ENCODE measurements at regions not wholly inside any gene's neighbourhood (a gene's known extent, or its start where the extent isn't known, plus 50 kb on each side); places are given as distances from the start of the nearest gene placed in this dataset.
"Not testable (repeated sequence)": the region's sequence is repeated elsewhere in the genome, so short reads cannot be mapped to it uniquely, and the experiment has no call there.

GRCh38 chr11:69869311-69869939, 50.2 kb upstream of the FGF3 start:
- ChIA-PET POLR2A (no interaction called here), CTCF (no interaction called here)
- Mint-ChIP-seq H3K4me3 (no peak overlapping the region), H3K9me3 (ENCODE audit: insufficient read depth) (no peaks in the 10 kb centered on the region), H3K36me3 (ENCODE audit: low read depth) (no peaks in the 10 kb centered on the region), H3K27me3 (ENCODE audit: low read depth) (peaks cover 3% of the 10 kb centered on the region), H3K27ac (no peak overlapping the region), H3K4me1 (ENCODE audit: low read depth) (no peaks in the 10 kb centered on the region)
- ATAC-seq (no peak), DNase-seq (no peak)

- DNase-seq (no peak), ATAC-seq (no peak)
- H3K27ac Mint-ChIP-seq = no peak overlapping the region
- H3K27me3 Mint-ChIP-seq (ENCODE audit: low read depth) = peaks cover 3% of the 10 kb centered on the region
- no peak overlapping the region for H3K4me3 Mint-ChIP-seq
- POLR2A ChIA-PET = no interaction called here
- no peaks in the 10 kb centered on the region for H3K36me3 Mint-ChIP-seq (ENCODE audit: low read depth)
- no peaks in the 10 kb centered on the region for H3K4me1 Mint-ChIP-seq (ENCODE audit: low read depth)
- no peaks in the 10 kb centered on the region for H3K9me3 Mint-ChIP-seq (ENCODE audit: insufficient read depth)
- CTCF ChIA-PET = no interaction called here
Measured at GRCh38 chr11:69870766-69871165, 51.5 kb upstream of the FGF3 start.

GRCh38 chr11:69873166-69874077, 54.2 kb upstream of the FGF3 start:
- H3K4me1 Mint-ChIP-seq (ENCODE audit: low read depth) = no peaks in the 10 kb centered on the region
- H3K4me3 Mint-ChIP-seq = no peak overlapping the region
- no peaks in the 10 kb centered on the region for H3K9me3 Mint-ChIP-seq (ENCODE audit: insufficient read depth)
- no peak overlapping the region for H3K27ac Mint-ChIP-seq
- ATAC-seq (no peak), DNase-seq (no peak)
- no peaks in the 10 kb centered on the region for H3K36me3 Mint-ChIP-seq (ENCODE audit: low read depth)
- peaks cover 5% of the 10 kb centered on the region for H3K27me3 Mint-ChIP-seq (ENCODE audit: low read depth)
- POLR2A ChIA-PET = no interaction called here
- CTCF ChIA-PET = interaction anchor here (0.6 kb wide), 1 partner anchor 15 kb away, joined by 3 read pairs; no protein-coding TSS in a partner anchor

GRCh38 chr11:69874178-69874983, 55.2 kb upstream of the FGF3 start:
- no peaks in the 10 kb centered on the region for H3K4me1 Mint-ChIP-seq (ENCODE audit: low read depth)
- peaks cover 3% of the 10 kb centered on the region for H3K27me3 Mint-ChIP-seq (ENCODE audit: low read depth)
- no peak overlapping the region for H3K27ac Mint-ChIP-seq
- ChIA-PET CTCF (interaction anchor here (0.6 kb wide), 1 partner anchor 14 kb away, joined by 3 read pairs; no protein-coding TSS in a partner anchor), POLR2A (interaction anchor here (0.9 kb wide), 1 partner anchor 751 kb away, joined by 3 read pairs; no protein-coding TSS in a partner anchor)
- no peak overlapping the region for H3K4me3 Mint-ChIP-seq
- H3K9me3 Mint-ChIP-seq (ENCODE audit: insufficient read depth) = no peaks in the 10 kb centered on the region
- H3K36me3 Mint-ChIP-seq (ENCODE audit: low read depth) = no peaks in the 10 kb centered on the region
- ATAC-seq = no peak
- no peak for DNase-seq

GRCh38 chr11:69874984-69875624, 55.9 kb upstream of the FGF3 start:
- no peak overlapping the region for H3K27ac Mint-ChIP-seq

GRCh38 chr11:69876013-69876412, 56.8 kb upstream of the FGF3 start:
- DNase-seq (no peak), ATAC-seq (no peak)
- ChIA-PET CTCF (no interaction called here), POLR2A (no interaction called here)
- Mint-ChIP-seq H3K36me3 (ENCODE audit: low read depth) (no peaks in the 10 kb centered on the region), H3K9me3 (ENCODE audit: insufficient read depth) (no peaks in the 10 kb centered on the region), H3K27me3 (ENCODE audit: low read depth) (peaks cover 3% of the 10 kb centered on the region), H3K27ac (no peak overlapping the region), H3K4me3 (no peak overlapping the region), H3K4me1 (ENCODE audit: low read depth) (no peaks in the 10 kb centered on the region)

More at GRCh38 chr11:69874984-69875624, 55.9 kb upstream of the FGF3 start:
- no peaks in the 10 kb centered on the region for H3K36me3 Mint-ChIP-seq (ENCODE audit: low read depth)
- no peak for ATAC-seq
- CTCF ChIA-PET = no interaction called here
- DNase-seq = no peak
- H3K27me3 Mint-ChIP-seq (ENCODE audit: low read depth) = peaks cover 3% of the 10 kb centered on the region
- H3K4me3 Mint-ChIP-seq = no peak overlapping the region
- H3K4me1 Mint-ChIP-seq (ENCODE audit: low read depth) = no peaks in the 10 kb centered on the region
- no peaks in the 10 kb centered on the region for H3K9me3 Mint-ChIP-seq (ENCODE audit: insufficient read depth)
- POLR2A ChIA-PET = interaction anchor here (0.9 kb wide), 1 partner anchor 752 kb away, joined by 3 read pairs; no protein-coding TSS in a partner anchor

- ChIA-PET POLR2A (no interaction called here), CTCF (no interaction called here)
- Mint-ChIP-seq H3K4me3 (no peak overlapping the region), H3K4me1 (ENCODE audit: low read depth) (no peaks in the 10 kb centered on the region), H3K36me3 (ENCODE audit: low read depth) (no peaks in the 10 kb centered on the region), H3K9me3 (ENCODE audit: insufficient read depth) (no peaks in the 10 kb centered on the region), H3K27me3 (ENCODE audit: low read depth) (peaks cover 3% of the 10 kb centered on the region), H3K27ac (no peak overlapping the region)
- DNase-seq (no peak), ATAC-seq (no peak)
Measured at GRCh38 chr11:69877235-69877634, 58.0 kb upstream of the FGF3 start.

GRCh38 chr11:69877704-69878103, 58.5 kb upstream of the FGF3 start:
- ATAC-seq; H3K9me3 Mint-ChIP-seq (ENCODE audit: insufficient read depth); H3K27me3 Mint-ChIP-seq (ENCODE audit: low read depth); H3K4me1 Mint-ChIP-seq (ENCODE audit: low read depth); H3K4me3 Mint-ChIP-seq; POLR2A ChIA-PET; H3K36me3 Mint-ChIP-seq (ENCODE audit: low read depth); H3K27ac Mint-ChIP-seq; CTCF ChIA-PET; DNase-seq: not testable (repeated sequence)

- Mint-ChIP-seq H3K27ac (no peak overlapping the region), H3K4me3 (no peak overlapping the region), H3K27me3 (ENCODE audit: low read depth) (peaks cover 3% of the 10 kb centered on the region), H3K4me1 (ENCODE audit: low read depth) (no peaks in the 10 kb centered on the region), H3K36me3 (ENCODE audit: low read depth) (no peaks in the 10 kb centered on the region), H3K9me3 (ENCODE audit: insufficient read depth) (no peaks in the 10 kb centered on the region)
- ATAC-seq (no peak), DNase-seq (no peak)
- CTCF ChIA-PET = no interaction called here
- POLR2A ChIA-PET = no interaction called here
Measured at GRCh38 chr11:69878144-69878883, 59.1 kb upstream of the FGF3 start.

- no peak overlapping the region for H3K4me3 Mint-ChIP-seq
- H3K27ac Mint-ChIP-seq = no peak overlapping the region
- H3K27me3 Mint-ChIP-seq (ENCODE audit: low read depth) = peaks cover 3% of the 10 kb centered on the region
- DNase-seq (no peak), ATAC-seq (no peak)
- H3K9me3 Mint-ChIP-seq (ENCODE audit: insufficient read depth) = no peaks in the 10 kb centered on the region
- H3K4me1 Mint-ChIP-seq (ENCODE audit: low read depth) = no peaks in the 10 kb centered on the region
- H3K36me3 Mint-ChIP-seq (ENCODE audit: low read depth) = no peaks in the 10 kb centered on the region
- POLR2A ChIA-PET = no interaction called here
- CTCF ChIA-PET = no interaction called here
Measured at GRCh38 chr11:69878927-69879728, 59.9 kb upstream of the FGF3 start.

GRCh38 chr11:69879729-69880005, 60.5 kb upstream of the FGF3 start:
- Mint-ChIP-seq H3K4me3 (no peak overlapping the region), H3K36me3 (ENCODE audit: low read depth) (no peaks in the 10 kb centered on the region), H3K27ac (no peak overlapping the region), H3K9me3 (ENCODE audit: insufficient read depth) (no peaks in the 10 kb centered on the region), H3K27me3 (ENCODE audit: low read depth) (peaks cover 3% of the 10 kb centered on the region), H3K4me1 (ENCODE audit: low read depth) (no peaks in the 10 kb centered on the region)
- ATAC-seq = no peak
- ChIA-PET CTCF (no interaction called here), POLR2A (no interaction called here)
- DNase-seq = no peak
